HCT116 (cell line): ENCODE measurements at regions not wholly inside any gene's neighbourhood (a gene's known extent, or its start where the extent isn't known, plus 50 kb on each side); places are given as distances from the start of the nearest gene placed in this dataset.

Experiments
- FOSL1 ChIP-seq: IDR thresholded peaks from 2 replicates; pipeline ENCODE4 v1.6.1; 2012; ENCODE audit warnings: low read depth
- JUND ChIP-seq: IDR thresholded peaks from 2 replicates; pipeline ENCODE4 v1.6.1; 2012
- MAX ChIP-seq: IDR thresholded peaks from 2 replicates; pipeline ENCODE4 v1.6.1; 2012
- POLR2A ChIP-seq: IDR thresholded peaks from 2 replicates; pipeline ENCODE4 v1.7.0; 2011; ENCODE audit warnings: borderline replicate concordance; ENCODE audit not compliant: insufficient read depth, insufficient read length; ENCODE audit errors: extremely low read depth
- POLR2AphosphoS5 ChIP-seq: IDR thresholded peaks from 2 replicates; pipeline ENCODE4 v1.6.1; 2011; ENCODE audit warnings: mild to moderate bottlenecking, low read depth, low read length, moderate library complexity
- REST ChIP-seq: IDR thresholded peaks from 2 replicates; pipeline ENCODE4 v1.6.1; 2012; ENCODE audit warnings: low read depth
- SP1 ChIP-seq: IDR thresholded peaks from 2 replicates; pipeline ENCODE4 v1.6.1; 2012; ENCODE audit warnings: low read depth
- TCF7L2 ChIP-seq: IDR thresholded peaks from 2 replicates; pipeline ENCODE4 v1.7.0; 2011; ENCODE audit warnings: borderline replicate concordance, inconsistent platforms; ENCODE audit not compliant: insufficient read depth, insufficient read length; ENCODE audit errors: extremely low read depth
- TF ChIP-seq, protein P1 (sequence below), 3 experiments: fragments of 200-600 bp in 1 of 3; sonication (generic) in 1 of 3; IDR thresholded peaks in 2 of 3; conservative IDR thresholded peaks in 1 of 3; 2 replicates each; pipeline ENCODE4 v1.5.1; 2012 to 2017; ENCODE audit warnings: low read depth in 2 of 3, low read length in 2 of 3, antibody characterized with exemption in 1 of 3, borderline replicate concordance in 1 of 3, control low read depth in 1 of 3, mild to moderate bottlenecking in 1 of 3, mixed read lengths in 1 of 3, mixed run types in 1 of 3, moderate library complexity in 1 of 3; ENCODE audit not compliant: insufficient read depth in 1 of 3

- TF ChIP-seq, protein P1, sequence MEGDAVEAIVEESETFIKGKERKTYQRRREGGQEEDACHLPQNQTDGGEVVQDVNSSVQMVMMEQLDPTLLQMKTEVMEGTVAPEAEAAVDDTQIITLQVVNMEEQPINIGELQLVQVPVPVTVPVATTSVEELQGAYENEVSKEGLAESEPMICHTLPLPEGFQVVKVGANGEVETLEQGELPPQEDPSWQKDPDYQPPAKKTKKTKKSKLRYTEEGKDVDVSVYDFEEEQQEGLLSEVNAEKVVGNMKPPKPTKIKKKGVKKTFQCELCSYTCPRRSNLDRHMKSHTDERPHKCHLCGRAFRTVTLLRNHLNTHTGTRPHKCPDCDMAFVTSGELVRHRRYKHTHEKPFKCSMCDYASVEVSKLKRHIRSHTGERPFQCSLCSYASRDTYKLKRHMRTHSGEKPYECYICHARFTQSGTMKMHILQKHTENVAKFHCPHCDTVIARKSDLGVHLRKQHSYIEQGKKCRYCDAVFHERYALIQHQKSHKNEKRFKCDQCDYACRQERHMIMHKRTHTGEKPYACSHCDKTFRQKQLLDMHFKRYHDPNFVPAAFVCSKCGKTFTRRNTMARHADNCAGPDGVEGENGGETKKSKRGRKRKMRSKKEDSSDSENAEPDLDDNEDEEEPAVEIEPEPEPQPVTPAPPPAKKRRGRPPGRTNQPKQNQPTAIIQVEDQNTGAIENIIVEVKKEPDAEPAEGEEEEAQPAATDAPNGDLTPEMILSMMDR (IDR thresholded peaks at IDR 0.05 in 2 of 3, conservative IDR thresholded peaks at IDR 0.05 in 1 of 3; ENCODE audit: borderline replicate concordance in 1 of 3, insufficient read depth in 1 of 3, low read depth in 2 of 3, low read length in 2 of 3) = no peak
- no peak for TF ChIP-seq FOSL1
- no peak for TF ChIP-seq SP1
- TF ChIP-seq JUND = no peak
- TF ChIP-seq REST = no peak
- no peak for TF ChIP-seq POLR2A
- TF ChIP-seq TCF7L2 = no peak
- TF ChIP-seq MAX = no peak
- no peak for TF ChIP-seq POLR2AphosphoS5
Measured at GRCh38 chr2:40510304-40510703, 58.4 kb upstream of the SLC8A1 start.
